GM19035 (cell line): ENCODE measurements at regions not wholly inside any gene's neighbourhood (a gene's known extent, or its start where the extent isn't known, plus 50 kb on each side); places are given as distances from the start of the nearest gene placed in this dataset.
"Not testable (repeated sequence)": the region's sequence is repeated elsewhere in the genome, so short reads cannot be mapped to it uniquely, and the experiment has no call there.

Experiments
- ATAC-seq: cut with Tn5 transposase; IDR thresholded peaks from one replicate; pipeline ENCODE4 v1.9.1; 2021; ENCODE audit not compliant: unreplicated experiment

GRCh38 chr15:70378126-70379031, 280.7 kb upstream of the TLE3 start:
- ATAC-seq: no peak

DNA sequence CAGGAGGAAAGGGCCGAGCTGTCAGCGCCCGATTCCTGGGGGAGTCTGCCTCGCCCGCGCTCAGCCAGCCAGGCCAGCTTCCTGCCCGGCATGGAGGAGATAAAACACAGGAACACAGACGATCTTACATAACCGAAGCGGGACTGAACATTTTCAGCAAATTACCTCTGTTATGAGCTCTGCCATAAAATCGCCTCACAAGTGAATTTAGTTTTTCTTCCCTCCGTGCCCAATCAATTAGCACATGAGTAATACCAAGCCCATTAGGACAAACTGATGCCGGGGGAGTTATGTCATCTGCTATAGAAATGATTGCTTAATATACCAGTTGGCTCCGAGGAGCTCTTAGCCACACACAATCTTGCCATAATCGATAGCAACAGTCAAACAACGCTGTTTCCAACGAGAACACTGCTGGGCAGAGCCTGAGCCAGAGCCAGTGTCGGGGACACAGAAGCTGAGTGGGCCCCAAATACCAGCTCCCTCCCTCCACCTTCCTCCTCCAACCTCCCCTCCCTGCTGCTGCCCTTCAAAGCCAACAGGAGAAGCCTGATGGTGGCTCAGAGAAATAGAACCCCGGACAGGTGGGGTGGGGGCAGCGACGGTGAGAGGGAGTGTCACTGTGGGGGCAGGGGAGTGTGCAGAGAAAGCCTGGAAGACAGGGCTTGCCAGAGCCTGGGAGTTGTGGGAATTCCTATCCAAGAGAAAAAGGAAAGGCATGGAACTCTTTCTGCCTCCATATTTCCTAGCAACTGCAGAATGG, 279.4 kb upstream of the TLE3 start:
- ATAC-seq: no peak

DNA sequence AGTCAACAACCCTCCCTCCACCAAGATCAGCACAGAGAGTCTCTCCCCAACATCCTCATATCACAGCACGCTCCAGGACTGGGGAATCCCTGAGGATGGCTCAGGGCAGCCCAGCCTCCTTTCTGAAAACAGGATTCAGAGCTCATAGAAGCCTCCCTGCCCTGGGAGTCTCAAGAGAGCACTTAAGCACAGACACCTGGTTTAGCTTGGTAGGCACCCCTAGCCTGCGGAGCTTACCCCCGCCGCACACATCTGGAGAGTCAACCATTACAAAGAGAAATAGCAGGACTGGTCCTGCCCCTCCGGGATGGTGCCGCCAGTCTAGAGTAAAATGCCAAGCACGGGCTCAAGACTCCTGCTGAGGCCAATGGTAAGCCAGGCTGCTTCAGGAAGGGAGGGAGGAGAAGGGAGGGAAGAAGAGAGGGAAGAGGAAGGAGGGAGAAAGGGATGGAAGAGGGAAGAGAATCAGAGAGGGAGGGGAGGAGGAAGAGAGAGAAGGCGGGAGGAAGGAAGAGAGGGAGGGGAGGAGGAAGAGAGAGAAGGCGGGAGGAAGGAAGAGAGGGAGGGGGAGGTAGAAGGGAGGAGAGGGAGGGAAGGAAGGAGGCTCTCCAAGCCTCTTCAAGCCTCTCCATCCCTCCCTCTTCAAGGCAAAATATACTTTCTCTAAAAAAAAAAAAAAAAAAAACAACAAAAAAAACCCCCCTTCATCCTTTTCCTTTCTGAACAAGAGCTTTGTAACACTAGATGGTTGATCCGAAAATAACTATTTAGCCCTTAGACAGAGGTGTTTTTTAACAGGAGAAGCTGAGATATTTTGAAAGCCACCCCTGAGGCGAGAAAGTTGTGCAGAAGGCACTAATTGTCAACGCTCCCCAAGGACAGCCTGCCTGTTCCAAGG, 278.6 kb upstream of the TLE3 start:
- no peak for ATAC-seq

GRCh38 chr15:70375586-70375985, 277.9 kb upstream of the TLE3 start:
- no peak for ATAC-seq

GRCh38 chr15:70375006-70375431, 277.3 kb upstream of the TLE3 start:
- ATAC-seq: no peak

DNA sequence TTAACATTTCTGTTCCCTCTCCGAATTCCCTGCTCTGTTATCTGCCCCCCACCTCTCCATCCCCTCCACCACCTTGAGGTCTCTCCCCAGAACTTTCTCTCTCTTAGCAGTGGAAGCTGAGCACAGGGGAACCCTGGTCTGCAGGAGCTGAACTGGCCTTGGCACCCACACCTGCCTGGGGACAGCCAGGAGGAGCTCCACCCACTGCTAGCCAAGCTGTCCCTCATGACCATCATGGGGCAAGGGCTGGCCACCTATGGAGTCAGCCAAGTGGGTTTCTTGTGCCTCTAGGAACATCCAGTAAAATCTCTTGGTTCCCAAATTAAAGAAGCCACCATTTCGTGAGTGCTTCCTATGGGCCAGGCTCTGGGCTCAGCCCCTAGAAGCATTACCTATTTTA, 276.4 kb upstream of the TLE3 start:
- no peak for ATAC-seq

DNA sequence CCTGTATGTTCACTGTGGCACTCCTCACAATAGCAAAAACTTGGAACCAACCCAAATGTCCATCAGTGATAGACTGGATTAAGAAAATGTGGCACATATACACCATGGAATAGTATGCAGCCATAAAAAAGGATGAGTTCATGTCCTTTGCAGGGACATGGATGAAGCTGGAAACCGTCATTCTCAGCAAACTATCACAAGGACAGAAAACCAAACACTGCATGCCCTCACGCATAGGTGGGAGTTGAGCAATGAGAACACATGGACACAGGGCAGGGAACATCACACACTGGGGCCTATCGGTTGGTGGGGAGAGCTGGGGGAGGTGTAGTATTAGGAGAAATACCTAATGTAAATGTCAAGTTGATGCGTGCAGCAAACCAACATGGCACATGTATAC, 275.7 kb upstream of the TLE3 start:
- ATAC-seq: not testable (repeated sequence)

DNA sequence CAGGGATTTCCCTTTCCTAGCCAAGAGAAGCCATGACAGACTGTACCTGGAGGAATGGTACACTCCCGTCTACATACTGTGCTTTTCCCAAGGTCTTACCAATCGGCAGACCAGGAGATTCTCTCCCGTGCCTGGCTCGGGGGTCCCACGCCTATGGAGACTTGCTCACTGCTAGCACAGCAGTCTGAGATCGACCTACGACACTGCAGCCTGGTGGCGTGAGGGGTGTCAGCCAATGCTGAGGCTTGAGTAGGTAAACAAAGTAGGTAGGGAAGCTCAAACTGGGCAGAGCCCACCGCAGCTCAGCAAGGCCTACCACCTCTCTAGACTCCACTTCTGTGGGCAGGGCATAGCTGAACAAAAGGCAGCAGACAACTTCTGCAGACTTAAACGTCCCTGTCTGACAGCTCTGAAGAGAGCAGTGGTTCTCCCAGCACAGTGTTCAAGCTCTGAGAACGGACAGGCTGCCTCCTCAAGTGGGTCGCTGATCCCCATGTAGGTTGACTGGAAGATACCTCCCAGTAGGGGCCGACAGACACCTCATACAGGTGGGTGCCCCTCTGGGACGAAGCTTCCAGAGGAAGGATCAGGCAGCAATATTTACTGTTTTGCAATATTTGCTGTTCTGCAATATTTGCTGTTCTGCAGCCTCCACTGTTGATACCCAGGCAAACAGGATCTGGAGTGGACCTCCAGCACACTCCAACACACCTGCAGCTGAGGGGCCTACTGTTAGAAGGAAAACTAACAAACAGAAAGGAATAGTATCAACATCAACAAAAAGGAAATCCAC, 270.4 kb upstream of the TLE3 start:
- ATAC-seq: not testable (repeated sequence)

DNA sequence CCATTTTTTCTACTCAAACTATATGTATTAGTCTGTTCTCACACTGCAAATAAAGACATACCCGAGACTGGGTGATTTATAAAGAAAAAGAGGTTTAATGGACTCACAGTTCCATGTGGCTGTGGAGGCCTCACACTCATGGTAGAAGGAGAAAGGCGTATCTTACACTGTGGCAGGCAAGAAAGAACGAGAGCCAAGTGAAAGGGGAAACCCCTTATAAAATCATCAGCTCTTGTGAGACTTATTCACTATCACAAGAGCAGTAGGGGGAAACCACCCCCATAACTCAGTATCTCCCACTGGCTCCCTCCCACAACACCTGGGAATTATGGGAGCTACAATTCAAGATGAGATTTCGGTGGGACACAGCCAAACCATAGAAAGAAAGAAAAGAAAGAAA, 266.3 kb upstream of the TLE3 start:
- ATAC-seq: not testable (repeated sequence)

DNA sequence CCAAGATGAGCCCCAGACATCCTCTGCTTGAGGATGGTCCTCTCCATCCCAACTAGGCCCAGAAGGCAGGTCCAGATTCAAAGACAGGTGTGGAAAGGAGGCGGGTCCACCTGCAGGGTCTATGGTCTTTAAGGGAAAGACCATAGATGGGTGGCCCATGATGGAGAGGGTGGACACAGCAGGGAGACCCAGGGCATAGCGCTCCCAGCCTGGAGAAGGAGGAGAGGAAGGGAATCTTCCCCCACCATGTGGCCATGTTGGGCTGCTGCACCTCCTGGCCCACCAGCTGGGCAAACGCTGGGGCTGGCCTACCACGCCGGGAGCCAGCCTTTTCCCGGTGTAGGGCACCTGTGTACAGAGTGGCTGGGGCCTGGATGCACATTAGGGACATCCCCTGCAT, 265.2 kb upstream of the TLE3 start:
- ATAC-seq: no peak

DNA sequence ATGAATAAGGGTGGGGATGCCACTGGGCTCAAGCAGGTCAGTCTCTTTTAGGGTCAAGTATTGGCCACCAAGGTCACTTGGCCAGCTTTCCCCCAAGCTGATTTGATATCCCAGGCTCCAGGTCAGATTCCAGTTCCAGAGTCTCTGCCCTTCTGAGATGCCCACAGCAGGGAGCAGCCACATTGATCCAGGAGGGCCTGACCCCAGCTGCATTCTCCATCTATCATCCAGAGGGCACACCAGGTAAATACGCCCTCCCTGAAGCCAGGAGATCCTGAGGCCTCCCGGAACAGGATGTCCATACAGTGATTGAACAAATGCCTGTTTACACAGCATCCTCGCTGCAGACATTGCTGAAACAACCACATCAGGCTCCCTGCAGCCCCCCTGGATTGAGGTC, 264.6 kb upstream of the TLE3 start:
- ATAC-seq: no peak

DNA sequence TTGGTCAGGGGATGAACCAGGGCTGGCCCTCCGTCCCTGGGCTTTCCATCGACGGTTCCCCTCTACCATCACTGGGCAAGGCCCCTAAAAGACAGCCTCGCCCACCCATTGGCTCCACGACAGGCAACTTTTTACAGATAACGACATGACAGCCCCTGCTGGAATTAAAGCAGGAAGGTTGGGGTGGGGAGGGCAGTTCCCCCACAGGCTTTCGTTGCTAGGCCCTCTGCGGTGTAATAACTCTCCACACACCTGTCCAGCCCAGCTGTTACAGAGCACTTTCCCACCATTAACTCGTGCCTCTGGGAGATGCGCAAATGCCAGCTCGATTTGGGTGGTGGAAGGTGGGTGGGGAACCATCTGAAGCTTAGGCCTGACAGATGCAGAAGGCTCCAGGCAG, 264.2 kb upstream of the TLE3 start:
- no peak for ATAC-seq

DNA sequence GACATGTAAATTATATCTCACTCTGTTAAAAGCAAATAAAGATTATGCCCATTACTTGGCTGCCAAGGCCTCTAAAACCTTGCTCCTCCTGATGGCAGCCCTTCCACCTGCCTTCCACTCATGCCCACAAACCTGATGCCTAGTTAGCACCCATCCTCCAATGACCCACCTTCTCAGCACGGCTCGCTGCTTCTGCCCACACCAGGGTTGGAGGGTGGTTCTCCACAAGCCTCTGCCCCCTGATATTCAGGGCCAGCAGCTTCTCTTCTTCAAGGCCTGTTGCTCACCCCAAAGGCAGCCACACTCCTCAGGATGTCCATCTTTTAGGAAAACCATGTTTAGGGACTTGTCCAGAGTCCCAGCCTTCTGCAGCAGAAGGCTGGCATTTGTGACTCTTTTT, 263.4 kb upstream of the TLE3 start:
- no peak for ATAC-seq

GRCh38 chr15:70358871-70359647, 261.3 kb upstream of the TLE3 start:
- no peak for ATAC-seq

DNA sequence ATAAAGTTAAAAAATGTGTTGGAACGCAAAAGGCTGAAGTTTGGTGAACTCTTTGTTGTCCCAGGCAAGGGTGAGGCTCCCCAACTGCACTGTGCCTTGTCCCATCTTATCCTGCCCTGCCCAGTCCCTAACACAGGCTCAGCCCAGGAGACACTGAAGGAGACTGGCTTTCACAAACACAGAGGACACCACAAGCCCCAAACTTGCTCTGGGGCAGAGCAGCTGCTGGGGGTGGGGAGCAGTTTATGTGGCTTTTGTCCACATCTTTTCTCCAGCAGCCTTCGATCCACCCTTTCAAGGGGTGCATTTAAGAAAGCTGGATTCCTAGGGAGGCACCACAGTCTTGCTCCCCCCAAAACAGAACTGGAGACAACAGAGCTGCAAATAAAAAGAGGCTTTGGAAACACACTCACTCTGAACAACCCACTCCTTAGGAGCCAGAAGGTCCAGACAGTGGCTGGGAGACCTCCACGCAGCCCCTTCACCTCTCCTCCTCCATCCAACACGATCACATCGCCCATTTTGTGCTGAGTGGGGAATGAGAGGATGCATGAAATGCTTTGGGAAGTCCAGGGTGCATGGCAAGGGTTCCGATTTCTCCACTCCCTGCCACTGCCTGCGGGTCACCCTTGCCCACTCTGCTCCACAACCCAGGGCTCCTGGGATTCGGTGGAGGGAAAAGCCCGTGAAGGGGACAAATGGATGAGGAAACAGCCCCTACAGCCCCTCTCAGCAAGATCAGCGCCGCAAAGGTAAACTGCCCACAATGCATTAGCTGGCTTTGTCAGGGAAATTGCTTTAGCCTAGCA, 260.5 kb upstream of the TLE3 start:
- no peak for ATAC-seq

GRCh38 chr15:70357453-70357852, 259.7 kb upstream of the TLE3 start:
- ATAC-seq: no peak

DNA sequence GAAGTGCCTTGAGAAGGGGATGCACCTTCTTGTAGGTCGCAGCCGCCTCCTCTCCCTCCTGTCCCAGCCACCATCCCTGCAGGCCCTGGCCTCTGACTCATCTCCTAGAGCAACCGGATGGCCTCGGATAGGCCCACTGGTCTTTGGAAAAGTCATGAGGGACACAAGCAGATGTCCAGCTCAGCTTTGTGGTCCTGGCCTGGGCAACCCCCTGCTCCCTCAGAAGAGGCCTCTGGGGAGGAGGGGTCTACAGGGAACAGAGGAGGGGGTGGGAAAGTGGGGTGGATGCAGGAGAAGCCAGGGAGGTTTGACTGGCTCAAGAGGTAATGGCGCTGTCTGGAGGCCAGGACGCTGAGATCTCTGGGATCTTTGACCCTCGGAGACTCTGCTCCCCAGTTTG, 259.2 kb upstream of the TLE3 start:
- ATAC-seq: no peak

DNA sequence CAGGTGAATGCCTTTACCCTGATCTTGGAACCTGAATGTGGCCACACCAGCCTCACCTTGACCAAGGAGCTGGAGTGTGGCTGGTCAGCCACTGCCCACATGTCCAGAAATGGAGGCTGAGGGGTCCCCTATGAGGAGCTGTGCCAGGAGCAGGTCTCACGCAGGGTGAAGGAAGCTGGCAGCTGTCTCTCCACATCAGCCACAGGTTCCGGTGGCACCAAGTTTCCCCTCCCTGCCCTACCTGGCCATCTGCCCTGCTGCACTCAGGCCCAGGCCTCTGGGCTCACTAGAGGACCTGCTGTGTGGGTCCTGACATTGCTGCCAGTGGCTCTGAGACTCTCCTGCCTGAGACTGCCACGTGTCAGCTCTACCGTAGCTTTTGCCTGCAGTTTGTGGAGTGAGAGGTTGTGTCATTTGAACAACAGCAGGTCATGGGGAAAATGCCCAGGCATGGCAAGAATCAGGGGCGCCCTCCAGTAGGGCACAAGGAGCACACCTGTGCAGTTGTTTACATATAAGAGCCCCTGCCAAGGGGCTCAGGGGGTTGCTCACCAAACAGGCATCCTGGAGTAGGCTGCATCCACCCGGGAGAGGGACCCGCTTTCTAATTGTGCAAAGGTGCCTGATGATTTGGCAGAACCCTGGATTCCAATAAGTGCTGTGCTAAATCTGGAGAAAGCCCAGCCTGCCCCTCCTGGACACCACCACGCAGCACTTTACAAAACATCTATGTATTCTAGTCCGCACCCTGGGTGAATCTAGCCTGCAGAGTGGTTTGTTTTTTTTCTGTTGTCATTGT, 258.5 kb upstream of the TLE3 start:
- no peak for ATAC-seq
